ENCODE measurements at regions not wholly inside any gene's neighbourhood (a gene's known extent, or its start where the extent isn't known, plus 50 kb on each side); places are given as distances from the start of the nearest gene placed in this dataset.

DNA sequence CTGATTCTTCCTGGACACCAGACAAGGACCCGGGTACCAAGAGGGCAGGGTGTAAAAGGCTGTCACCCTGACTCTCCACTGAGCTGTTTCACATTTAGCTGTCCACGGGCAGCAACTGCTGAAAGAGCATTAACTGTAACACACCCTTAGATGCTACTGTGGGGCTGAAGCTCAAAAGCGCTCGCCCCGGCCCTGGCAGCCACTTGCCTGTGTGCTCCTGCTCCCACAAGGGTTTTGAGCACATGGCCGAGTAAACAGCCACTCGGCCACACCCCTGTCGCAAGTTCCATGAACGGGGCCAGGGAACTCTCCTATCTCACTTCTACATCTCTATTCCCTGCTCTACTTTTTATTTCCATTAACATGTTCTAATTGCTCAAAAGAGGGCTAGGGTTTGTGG is 421.7 kb downstream of the TUSC7 start:
- no peak overlapping the region for H2AFZ ChIP-seq
- H3K79me2 ChIP-seq: no peaks in the 10 kb centered on the region
- H3K27ac ChIP-seq: no peak overlapping the region
- no peak overlapping the region for H3K9ac ChIP-seq
- H3K9me3 ChIP-seq (ENCODE audit: control insufficient read depth, low read length): no peaks in the 10 kb centered on the region
- H3K4me2 ChIP-seq (ENCODE audit: low read length): no peak overlapping the region
- no peaks in the 10 kb centered on the region for H3K4me1 ChIP-seq
- no peak overlapping the region for H3K4me3 ChIP-seq (ENCODE audit: low read depth, low read length)
- H3K27me3 ChIP-seq (ENCODE audit: control insufficient read depth, insufficient read depth, low read length): no peaks in the 10 kb centered on the region
- H3K36me3 ChIP-seq (ENCODE audit: control insufficient read depth, insufficient read depth, low read length): no peaks in the 10 kb centered on the region
- TF ChIP-seq, protein P1, sequence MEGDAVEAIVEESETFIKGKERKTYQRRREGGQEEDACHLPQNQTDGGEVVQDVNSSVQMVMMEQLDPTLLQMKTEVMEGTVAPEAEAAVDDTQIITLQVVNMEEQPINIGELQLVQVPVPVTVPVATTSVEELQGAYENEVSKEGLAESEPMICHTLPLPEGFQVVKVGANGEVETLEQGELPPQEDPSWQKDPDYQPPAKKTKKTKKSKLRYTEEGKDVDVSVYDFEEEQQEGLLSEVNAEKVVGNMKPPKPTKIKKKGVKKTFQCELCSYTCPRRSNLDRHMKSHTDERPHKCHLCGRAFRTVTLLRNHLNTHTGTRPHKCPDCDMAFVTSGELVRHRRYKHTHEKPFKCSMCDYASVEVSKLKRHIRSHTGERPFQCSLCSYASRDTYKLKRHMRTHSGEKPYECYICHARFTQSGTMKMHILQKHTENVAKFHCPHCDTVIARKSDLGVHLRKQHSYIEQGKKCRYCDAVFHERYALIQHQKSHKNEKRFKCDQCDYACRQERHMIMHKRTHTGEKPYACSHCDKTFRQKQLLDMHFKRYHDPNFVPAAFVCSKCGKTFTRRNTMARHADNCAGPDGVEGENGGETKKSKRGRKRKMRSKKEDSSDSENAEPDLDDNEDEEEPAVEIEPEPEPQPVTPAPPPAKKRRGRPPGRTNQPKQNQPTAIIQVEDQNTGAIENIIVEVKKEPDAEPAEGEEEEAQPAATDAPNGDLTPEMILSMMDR (IDR thresholded peaks at IDR 0.05): no peak

DNA sequence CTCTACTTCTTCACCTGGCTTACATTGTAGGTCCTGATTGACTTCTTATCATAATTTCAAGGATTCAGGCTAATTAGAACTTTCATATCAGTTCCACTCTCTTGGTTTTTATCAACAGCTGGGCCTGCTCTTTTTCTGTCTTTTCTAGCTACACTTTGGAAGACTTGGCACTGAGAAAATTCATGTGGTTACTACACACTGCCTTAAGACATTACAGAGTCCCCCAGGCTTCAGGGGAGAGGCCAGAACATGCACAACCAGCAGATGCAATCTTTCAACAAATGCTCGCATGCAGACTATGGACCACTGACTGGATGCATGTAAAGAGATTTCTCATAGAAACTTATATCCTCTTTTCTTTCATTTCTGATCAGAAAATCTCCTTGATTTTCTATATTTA is 423.5 kb downstream of the TUSC7 start:
- H3K79me2 ChIP-seq: no peaks in the 10 kb centered on the region
- no peak overlapping the region for H3K9ac ChIP-seq
- TF ChIP-seq, protein P1 (IDR thresholded peaks at IDR 0.05): no peak
- H3K4me1 ChIP-seq: no peaks in the 10 kb centered on the region
- no peaks in the 10 kb centered on the region for H3K36me3 ChIP-seq (ENCODE audit: control insufficient read depth, insufficient read depth, low read length)
- no peak overlapping the region for H3K4me3 ChIP-seq (ENCODE audit: low read depth, low read length)
- H2AFZ ChIP-seq: no peak overlapping the region
- H3K9me3 ChIP-seq (ENCODE audit: control insufficient read depth, low read length): no peaks in the 10 kb centered on the region
- H3K27me3 ChIP-seq (ENCODE audit: control insufficient read depth, insufficient read depth, low read length): no peaks in the 10 kb centered on the region
- no peak overlapping the region for H3K4me2 ChIP-seq (ENCODE audit: low read length)
- H3K27ac ChIP-seq: no peak overlapping the region

DNA sequence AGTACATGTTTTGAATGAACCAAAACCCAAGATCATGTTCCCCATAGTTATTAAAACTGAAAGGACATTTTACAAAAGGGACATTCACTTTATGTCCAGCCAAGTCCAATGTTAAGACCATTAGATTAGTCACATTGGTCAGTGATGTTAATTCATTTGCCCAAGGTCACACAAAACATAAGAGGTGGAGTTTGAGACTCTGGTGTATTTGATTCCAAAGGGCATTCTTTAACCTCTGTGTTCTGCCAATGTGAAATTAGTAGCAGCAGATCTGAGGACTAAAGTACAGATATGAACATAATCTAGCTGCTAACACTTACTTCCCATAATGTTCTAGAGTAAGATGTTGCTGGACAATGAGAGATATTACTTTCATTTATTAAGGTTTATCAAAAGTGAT is 425.6 kb downstream of the TUSC7 start:
- H3K4me1 ChIP-seq: no peaks in the 10 kb centered on the region
- H3K4me3 ChIP-seq (ENCODE audit: low read depth, low read length): no peak overlapping the region
- no peaks in the 10 kb centered on the region for H3K79me2 ChIP-seq
- H3K9me3 ChIP-seq (ENCODE audit: control insufficient read depth, low read length): no peaks in the 10 kb centered on the region
- no peaks in the 10 kb centered on the region for H3K36me3 ChIP-seq (ENCODE audit: control insufficient read depth, insufficient read depth, low read length)
- H3K9ac ChIP-seq: no peak overlapping the region
- no peak overlapping the region for H3K4me2 ChIP-seq (ENCODE audit: low read length)
- TF ChIP-seq, protein P1 (IDR thresholded peaks at IDR 0.05): no peak
- H3K27ac ChIP-seq: no peak overlapping the region
- H2AFZ ChIP-seq: no peak overlapping the region
- no peaks in the 10 kb centered on the region for H3K27me3 ChIP-seq (ENCODE audit: control insufficient read depth, insufficient read depth, low read length)

DNA sequence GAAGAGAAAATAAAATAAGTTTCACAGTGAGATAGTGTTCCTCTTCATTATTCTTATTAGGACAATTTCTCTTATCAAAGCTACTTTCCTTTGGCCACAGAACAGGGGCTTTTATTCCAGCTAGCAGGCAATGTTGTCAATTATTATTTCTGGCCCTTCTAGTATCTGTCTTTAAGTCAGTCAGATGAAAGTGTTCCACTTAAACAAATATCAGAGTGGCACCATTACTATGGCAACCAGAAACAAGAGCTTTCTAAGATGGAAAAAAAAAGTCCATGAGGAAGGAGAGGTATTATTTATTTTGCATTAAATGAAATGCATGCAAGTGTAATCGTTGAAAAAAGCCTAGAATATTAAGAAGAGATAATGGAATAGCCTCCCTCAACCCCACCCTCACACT is 426.4 kb downstream of the TUSC7 start:
- no peak overlapping the region for H2AFZ ChIP-seq
- no peak overlapping the region for H3K4me3 ChIP-seq (ENCODE audit: low read depth, low read length)
- H3K27me3 ChIP-seq (ENCODE audit: control insufficient read depth, insufficient read depth, low read length): no peaks in the 10 kb centered on the region
- H3K4me2 ChIP-seq (ENCODE audit: low read length): no peak overlapping the region
- no peaks in the 10 kb centered on the region for H3K36me3 ChIP-seq (ENCODE audit: control insufficient read depth, insufficient read depth, low read length)
- H3K79me2 ChIP-seq: no peaks in the 10 kb centered on the region
- H3K27ac ChIP-seq: no peak overlapping the region
- H3K9ac ChIP-seq: no peak overlapping the region
- H3K4me1 ChIP-seq: no peaks in the 10 kb centered on the region
- H3K9me3 ChIP-seq (ENCODE audit: control insufficient read depth, low read length): no peaks in the 10 kb centered on the region
- TF ChIP-seq, protein P1 (IDR thresholded peaks at IDR 0.05): no peak

DNA sequence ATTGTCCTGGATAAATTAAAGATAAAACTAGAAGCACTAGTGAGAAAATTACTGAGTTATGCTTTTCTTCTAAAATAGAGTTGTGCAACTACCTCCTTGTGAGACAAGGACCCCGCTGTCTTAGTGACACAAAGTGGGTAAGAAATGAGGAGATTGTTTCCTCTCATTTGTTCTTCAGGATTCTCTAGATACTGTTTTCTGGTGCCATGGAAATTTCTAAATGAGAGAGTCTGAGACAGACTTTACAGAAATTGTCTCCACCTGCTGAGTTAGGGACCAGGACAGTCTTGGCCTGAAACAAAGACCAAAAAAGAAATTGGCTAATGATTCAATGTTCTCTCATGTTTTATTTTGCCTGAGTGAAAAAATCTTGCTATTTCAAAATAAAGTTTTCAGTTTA is 427.5 kb downstream of the TUSC7 start:
- no peaks in the 10 kb centered on the region for H3K4me1 ChIP-seq
- no peak overlapping the region for H3K9ac ChIP-seq
- H3K4me3 ChIP-seq (ENCODE audit: low read depth, low read length): no peak overlapping the region
- H3K4me2 ChIP-seq (ENCODE audit: low read length): no peak overlapping the region
- no peaks in the 10 kb centered on the region for H3K9me3 ChIP-seq (ENCODE audit: control insufficient read depth, low read length)
- H2AFZ ChIP-seq: no peak overlapping the region
- H3K27ac ChIP-seq: no peak overlapping the region
- no peaks in the 10 kb centered on the region for H3K27me3 ChIP-seq (ENCODE audit: control insufficient read depth, insufficient read depth, low read length)
- TF ChIP-seq, protein P1 (IDR thresholded peaks at IDR 0.05): no peak
- no peaks in the 10 kb centered on the region for H3K36me3 ChIP-seq (ENCODE audit: control insufficient read depth, insufficient read depth, low read length)
- no peaks in the 10 kb centered on the region for H3K79me2 ChIP-seq

Data from parathyroid adenoma (tissue), 2 donors.